Body of pancreas (tissue), 4 donors: ENCODE measurements at regions not wholly inside any gene's neighbourhood (a gene's known extent, or its start where the extent isn't known, plus 50 kb on each side); places are given as distances from the start of the nearest gene placed in this dataset.

ENCODE experiments used
- ATAC-seq: fragments of 150-250 bp; one replicate; pipeline ENCODE4 v1.9.1; 2016
- DNase-seq, 4 donors: peaks; one replicate each; pipeline ENCODE4 v3.0.0-alpha.2; 2019
- H3K27ac ChIP-seq, 4 donors: fragments of 200-600 bp; sonication (generic); 1 replicate in 3 of 4; 2 replicates in 1 of 4; pipeline versions ENCODE4 v1.5.1 to v1.6.1; 2016 to 2019; ENCODE audit warnings: mild to moderate bottlenecking in 1 of 4, mixed read lengths in 1 of 4, moderate library complexity in 1 of 4
- H3K27me3 ChIP-seq, 2 donors: fragments of 200-600 bp; sonication (generic); one replicate each; pipeline ENCODE4 v1.6.0; 2016; ENCODE audit warnings: mild to moderate bottlenecking in 1 of 2
- H3K36me3 ChIP-seq, 2 donors: fragments of 200-600 bp; sonication (generic); replicated peaks in 1 of 2; 2 replicates each; pipeline ENCODE4 v1.5.1; 2016; ENCODE audit warnings: low read depth in 2 of 2; ENCODE audit not compliant: insufficient read depth in 1 of 2
- H3K4me1 ChIP-seq: fragments of 200-600 bp; sonication (generic); one replicate; pipeline ENCODE4 v1.6.0; 2016
- H3K4me3 ChIP-seq, 2 donors: fragments of 200-600 bp; sonication (generic); 1 replicate in 1 of 2; 2 replicates in 1 of 2; pipeline ENCODE4 v1.5.1; 2016 to 2019
- H3K9me3 ChIP-seq, 3 donors: fragments of 200-600 bp; sonication (generic); 1 replicate in 2 of 3; 2 replicates in 1 of 3; pipeline ENCODE4 v1.5.1; 2016
- POLR2A ChIP-seq, 3 donors: fragments of 450-650 bp; IDR thresholded peaks; one replicate each; pipeline ENCODE4 v1.6.1; 2016; ENCODE audit warnings: antibody characterized with exemption in 3 of 3, mild to moderate bottlenecking in 2 of 3
- WGBS, 2 donors: methylation state at CpG; one replicate each; pipeline ENCODE4 v1.1.5; 2017; 5-methylcytosine and 5-hydroxymethylcytosine counted together
- intact Hi-C: fragments of 100-400 bp; cut with DNase I; formaldehyde crosslinking; loops from one replicate; pipeline ENCODE4 v1.15.1; 2023
- TF ChIP-seq, protein P1 (sequence below), 7 experiments: fragments of 450-650 bp in 4 of 7; fragments of 200-600 bp in 3 of 7; sonication (generic) in 3 of 7; IDR thresholded peaks; one replicate each; pipeline ENCODE4 v1.5.1; 2016 to 2019; ENCODE audit warnings: antibody characterized with exemption in 7 of 7

GRCh38 chr13:44120849-44121755 lies 241.4 kb downstream of the LACC1 start:
- intact Hi-C loops: no loop called here
- no peaks in the 10 kb centered on the region for H3K27me3 ChIP-seq
- H3K4me1 ChIP-seq: peaks cover 5% of the 10 kb centered on the region
- TF ChIP-seq, protein P1, sequence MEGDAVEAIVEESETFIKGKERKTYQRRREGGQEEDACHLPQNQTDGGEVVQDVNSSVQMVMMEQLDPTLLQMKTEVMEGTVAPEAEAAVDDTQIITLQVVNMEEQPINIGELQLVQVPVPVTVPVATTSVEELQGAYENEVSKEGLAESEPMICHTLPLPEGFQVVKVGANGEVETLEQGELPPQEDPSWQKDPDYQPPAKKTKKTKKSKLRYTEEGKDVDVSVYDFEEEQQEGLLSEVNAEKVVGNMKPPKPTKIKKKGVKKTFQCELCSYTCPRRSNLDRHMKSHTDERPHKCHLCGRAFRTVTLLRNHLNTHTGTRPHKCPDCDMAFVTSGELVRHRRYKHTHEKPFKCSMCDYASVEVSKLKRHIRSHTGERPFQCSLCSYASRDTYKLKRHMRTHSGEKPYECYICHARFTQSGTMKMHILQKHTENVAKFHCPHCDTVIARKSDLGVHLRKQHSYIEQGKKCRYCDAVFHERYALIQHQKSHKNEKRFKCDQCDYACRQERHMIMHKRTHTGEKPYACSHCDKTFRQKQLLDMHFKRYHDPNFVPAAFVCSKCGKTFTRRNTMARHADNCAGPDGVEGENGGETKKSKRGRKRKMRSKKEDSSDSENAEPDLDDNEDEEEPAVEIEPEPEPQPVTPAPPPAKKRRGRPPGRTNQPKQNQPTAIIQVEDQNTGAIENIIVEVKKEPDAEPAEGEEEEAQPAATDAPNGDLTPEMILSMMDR (IDR thresholded peaks at IDR 0.05): no peak
- no peak for TF ChIP-seq POLR2A (IDR thresholded peaks at IDR 0.05)
- no peaks in the 10 kb centered on the region for H3K36me3 ChIP-seq
- H3K27ac ChIP-seq: no peak overlapping the region
- no peaks in the 10 kb centered on the region for H3K9me3 ChIP-seq
- ATAC-seq (no peak), DNase-seq (no peak)
- H3K4me3 ChIP-seq: no peak overlapping the region
- 83 to 84% methylated on average over 9 of the region's 9 CpGs for WGBS, 2 donors

- H3K4me1 ChIP-seq: no peaks in the 10 kb centered on the region
- WGBS, 2 donors: 58 to 61% methylated on average over 1 of the region's 1 CpG
- TF ChIP-seq, protein P1 (IDR thresholded peaks at IDR 0.05): no peak
- no peak for TF ChIP-seq POLR2A (IDR thresholded peaks at IDR 0.05)
- intact Hi-C loops: no loop called here
- no peaks in the 10 kb centered on the region for H3K27me3 ChIP-seq
- H3K9me3 ChIP-seq: no peaks in the 10 kb centered on the region
- H3K36me3 ChIP-seq: no peaks in the 10 kb centered on the region
- no peak overlapping the region for H3K4me3 ChIP-seq
- no peak for ATAC-seq
- DNase-seq: no peak
- no peak overlapping the region for H3K27ac ChIP-seq
These were observed 244.6 kb downstream of the LACC1 start for GRCh38 chr13:44124352-44124751.

GRCh38 chr13:44125943-44126469 lies 246.3 kb downstream of the LACC1 start:
- 93 to 94% methylated on average over 3 of the region's 3 CpGs for WGBS, 2 donors
- H3K9me3 ChIP-seq: no peaks in the 10 kb centered on the region
- H3K4me3 ChIP-seq: no peak overlapping the region
- no peaks in the 10 kb centered on the region for H3K27me3 ChIP-seq
- H3K4me1 ChIP-seq: no peaks in the 10 kb centered on the region
- intact Hi-C loops: no loop called here
- ATAC-seq: no peak
- no peak for TF ChIP-seq POLR2A (IDR thresholded peaks at IDR 0.05)
- TF ChIP-seq, protein P1 (IDR thresholded peaks at IDR 0.05): no peak
- no peaks in the 10 kb centered on the region for H3K36me3 ChIP-seq
- no peak for DNase-seq
- H3K27ac ChIP-seq: no peak overlapping the region

- no peak for ATAC-seq
These were observed 245.0 kb upstream of the SERP2 start for GRCh38 chr13:44128552-44129001.

More at GRCh38 chr13:44128552-44129001, 245.0 kb upstream of the SERP2 start:
- Histone ChIP-seq H3K27ac (no peak overlapping the region), H3K36me3 (no peaks in the 10 kb centered on the region), H3K27me3 (no peaks in the 10 kb centered on the region), H3K4me3 (no peak overlapping the region), H3K9me3 (no peaks in the 10 kb centered on the region), H3K4me1 (peaks cover 7% of the 10 kb centered on the region)
- TF ChIP-seq POLR2A (IDR thresholded peaks at IDR 0.05): no peak
- TF ChIP-seq, protein P1 (IDR thresholded peaks at IDR 0.05): no peak
- DNase-seq: no peak
- intact Hi-C loops: no loop called here
- WGBS, 2 donors: 81 to 85% methylated on average over 7 of the region's 7 CpGs
